Liver (tissue), 8 donors: ENCODE measurements at regions not wholly inside any gene's neighbourhood (a gene's known extent, or its start where the extent isn't known, plus 50 kb on each side); places are given as distances from the start of the nearest gene placed in this dataset.

Experiments
- DNase-seq: peaks from one replicate; pipeline ENCODE4 v3.0.0-alpha.2; 2017; ENCODE audit warnings: low spot score
- H3K27ac ChIP-seq, 2 donors: one replicate each; pipeline ENCODE4 v1.7.0; 2013; ENCODE audit warnings: inconsistent platforms in 2 of 2, low read length in 2 of 2, control low read depth in 1 of 2, low read depth in 1 of 2, mild to moderate bottlenecking in 1 of 2
- H3K27me3 ChIP-seq, 4 donors: one replicate each; pipeline versions ENCODE4 v1.6.1 to v1.7.0; 2013; ENCODE audit warnings: low read length in 3 of 4, inconsistent platforms in 1 of 4, mild to moderate bottlenecking in 1 of 4, moderate library complexity in 1 of 4; ENCODE audit not compliant: control insufficient read depth in 4 of 4, insufficient read depth in 4 of 4
- H3K36me3 ChIP-seq, 4 donors: one replicate each; pipeline versions ENCODE4 v1.6.1 to v1.7.0; 2013; ENCODE audit warnings: low read length in 3 of 4, mild to moderate bottlenecking in 3 of 4, low read depth in 1 of 4, moderate library complexity in 1 of 4; ENCODE audit not compliant: control insufficient read depth in 4 of 4, insufficient read depth in 3 of 4
- H3K4me1 ChIP-seq, 4 donors: one replicate each; pipeline versions ENCODE4 v1.6.1 to v1.7.0; 2013; ENCODE audit warnings: low read length in 3 of 4, mild to moderate bottlenecking in 3 of 4, moderate library complexity in 1 of 4; ENCODE audit not compliant: control insufficient read depth in 4 of 4, insufficient read depth in 4 of 4
- H3K4me3 ChIP-seq, 3 donors: one replicate each; pipeline versions ENCODE4 v1.6.1 to v1.7.0; 2013; ENCODE audit warnings: low read length in 3 of 3, control low read depth in 1 of 3, low read depth in 1 of 3, mild to moderate bottlenecking in 1 of 3
- H3K9ac ChIP-seq, 2 donors: one replicate each; pipeline ENCODE4 v1.7.0; 2013; ENCODE audit warnings: low read length in 2 of 2, mild to moderate bottlenecking in 2 of 2, moderate library complexity in 2 of 2, control low read depth in 1 of 2, low read depth in 1 of 2
- H3K9me3 ChIP-seq, 4 donors: one replicate each; pipeline versions ENCODE4 v1.6.1 to v1.7.0; 2013; ENCODE audit warnings: low read length in 3 of 4; ENCODE audit not compliant: control insufficient read depth in 4 of 4
- EGR1 ChIP-seq, 2 donors: IDR thresholded peaks; 2 replicates each; pipeline ENCODE4 v1.6.1; 2016 to 2018; ENCODE audit warnings: antibody characterized with exemption in 2 of 2, low read depth in 2 of 2
- FOXA1 ChIP-seq: IDR thresholded peaks from 2 replicates; pipeline ENCODE4 v1.6.1; 2016; ENCODE audit warnings: antibody characterized with exemption
- FOXA2 ChIP-seq: IDR thresholded peaks from 2 replicates; pipeline ENCODE4 v1.6.1; 2016; ENCODE audit warnings: antibody characterized with exemption
- GABPA ChIP-seq, 2 donors: IDR thresholded peaks in 1 of 2; conservative IDR thresholded peaks in 1 of 2; 2 replicates each; pipeline ENCODE4 v1.6.1; 2016; ENCODE audit warnings: antibody characterized with exemption in 2 of 2, mild to moderate bottlenecking in 1 of 2, moderate library complexity in 1 of 2
- HNF4A ChIP-seq, 2 donors: conservative IDR thresholded peaks; 2 replicates each; pipeline ENCODE4 v1.6.1; 2016; ENCODE audit warnings: antibody characterized with exemption in 2 of 2, mild to moderate bottlenecking in 2 of 2
- HNF4G ChIP-seq: IDR thresholded peaks from 2 replicates; pipeline ENCODE4 v1.6.1; 2016; ENCODE audit warnings: antibody characterized with exemption
- JUND ChIP-seq, 2 donors: IDR thresholded peaks; 2 replicates each; pipeline ENCODE4 v1.6.1; 2016; ENCODE audit warnings: antibody characterized with exemption in 2 of 2
- NR2F2 ChIP-seq: IDR thresholded peaks from 2 replicates; pipeline ENCODE4 v1.6.1; 2016; ENCODE audit warnings: antibody characterized with exemption
- RAD21 ChIP-seq, 2 donors: IDR thresholded peaks; 2 replicates each; pipeline ENCODE4 v1.6.1; 2016; ENCODE audit warnings: antibody characterized with exemption in 2 of 2, mild to moderate bottlenecking in 2 of 2
- RXRA ChIP-seq, 2 donors: IDR thresholded peaks; 2 replicates each; pipeline ENCODE4 v1.6.1; 2017 to 2018; ENCODE audit warnings: antibody characterized with exemption in 2 of 2, mild to moderate bottlenecking in 1 of 2
- SP1 ChIP-seq: IDR thresholded peaks from 2 replicates; pipeline ENCODE4 v1.6.1; 2018; ENCODE audit warnings: antibody characterized with exemption, mild to moderate bottlenecking
- TAF1 ChIP-seq: conservative IDR thresholded peaks from 2 replicates; pipeline ENCODE4 v1.6.1; 2016; ENCODE audit warnings: antibody characterized with exemption, mild to moderate bottlenecking
- YY1 ChIP-seq: IDR thresholded peaks from 2 replicates; pipeline ENCODE4 v1.6.1; 2016; ENCODE audit warnings: antibody characterized with exemption, mild to moderate bottlenecking
- WGBS: extraction: QIAGEN DNeasy Blood & Tissue Kit; methylation state at CpG from one replicate; pipeline ENCODE4 v1.1.7; 2013; 5-methylcytosine and 5-hydroxymethylcytosine counted together
- TF ChIP-seq, protein P1 (sequence below): IDR thresholded peaks from 2 replicates; pipeline ENCODE4 v1.6.1; 2016; ENCODE audit warnings: antibody characterized with exemption
- TF ChIP-seq, protein P2 (sequence below): fragments of 150-350 bp; IDR thresholded peaks from 2 replicates; pipeline ENCODE4 v1.5.1; 2017; ENCODE audit warnings: improper control_type of control experiment, low read depth, low read length; ENCODE audit not compliant: missing input control
- TF ChIP-seq, protein P3 (sequence below): IDR thresholded peaks from 2 replicates; pipeline ENCODE4 v1.6.1; 2016; ENCODE audit warnings: antibody characterized with exemption, mild to moderate bottlenecking
- TF ChIP-seq, protein P4 (sequence below): IDR thresholded peaks from 2 replicates; pipeline ENCODE4 v1.6.1; 2016; ENCODE audit warnings: antibody characterized with exemption
- TF ChIP-seq, protein P5 (sequence below): IDR thresholded peaks from 2 replicates; pipeline ENCODE4 v1.6.1; 2016; ENCODE audit warnings: antibody characterized with exemption
- donor health status: healthy.
- donor health status: healthy.
- donor health status: healthy.
- donor health status: healthy.
- donor health status: healthy.

DNA sequence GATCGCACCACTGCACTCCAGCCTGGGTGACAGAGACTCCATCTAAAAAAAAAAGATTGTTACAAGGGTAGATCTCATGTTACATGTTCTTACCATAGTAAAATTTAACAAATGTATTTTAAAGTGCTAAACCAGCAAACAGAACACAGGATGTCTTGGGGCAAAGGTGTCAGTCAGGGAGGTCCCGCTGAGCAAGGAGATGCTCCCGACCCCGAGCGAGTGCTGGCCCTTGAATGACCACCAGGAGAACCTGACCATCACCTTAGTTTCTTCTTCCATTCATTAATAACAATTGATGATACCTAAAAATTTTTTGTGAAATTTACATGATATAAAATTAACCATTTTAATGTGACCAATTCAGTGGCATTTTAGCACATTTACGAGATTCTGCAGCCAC, 241.6 kb upstream of the GPR26 start:
- DNase-seq, result no peak
- TF ChIP-seq HNF4A (conservative IDR thresholded peaks at IDR 0.05) (no peak), FOXA1 (no peak)

DNA sequence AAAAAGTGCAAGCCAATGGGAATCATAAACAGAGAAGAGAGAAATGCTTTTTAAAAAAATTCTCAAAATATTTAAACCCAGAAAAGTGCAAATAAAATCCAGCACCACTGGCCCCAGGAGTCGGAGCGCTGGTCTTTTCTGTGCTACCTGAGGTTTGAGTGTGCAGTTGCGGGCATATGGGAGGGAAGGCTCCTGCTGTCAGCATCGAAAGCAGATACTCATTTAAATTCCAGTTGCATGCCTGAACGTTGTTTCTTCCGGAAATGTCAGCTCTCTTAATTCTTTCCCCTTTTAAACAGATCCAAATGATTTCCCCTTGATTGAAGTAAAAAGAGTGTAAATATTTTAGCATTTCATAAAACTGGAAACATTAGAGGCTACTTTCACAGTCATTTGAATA, 240.5 kb upstream of the GPR26 start:
- Histone ChIP-seq H3K27ac (no peak overlapping the region), H3K36me3 (no peaks in the 10 kb centered on the region), H3K27me3 (peaks cover 0 to 4% (median under 1%) of the 10 kb centered on the region in 4 donors), H3K4me3 (no peak overlapping the region), H3K9me3 (no peaks in the 10 kb centered on the region), H3K9ac (no peak overlapping the region), H3K4me1 (peaks cover 0 to 4% (median 0%) of the 10 kb centered on the region in 4 donors)
- no peak for DNase-seq
- WGBS, result 87% methylated on average over 6 of the region's 6 CpGs
- TF ChIP-seq HNF4A (conservative IDR thresholded peaks at IDR 0.05), result no peak
- no peak for TF ChIP-seq NR2F2
- TF ChIP-seq, protein P1, sequence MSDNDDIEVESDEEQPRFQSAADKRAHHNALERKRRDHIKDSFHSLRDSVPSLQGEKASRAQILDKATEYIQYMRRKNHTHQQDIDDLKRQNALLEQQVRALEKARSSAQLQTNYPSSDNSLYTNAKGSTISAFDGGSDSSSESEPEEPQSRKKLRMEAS, result no peak
- no peak for TF ChIP-seq RAD21 (IDR thresholded peaks at IDR 0.05)
- TF ChIP-seq, protein P2, sequence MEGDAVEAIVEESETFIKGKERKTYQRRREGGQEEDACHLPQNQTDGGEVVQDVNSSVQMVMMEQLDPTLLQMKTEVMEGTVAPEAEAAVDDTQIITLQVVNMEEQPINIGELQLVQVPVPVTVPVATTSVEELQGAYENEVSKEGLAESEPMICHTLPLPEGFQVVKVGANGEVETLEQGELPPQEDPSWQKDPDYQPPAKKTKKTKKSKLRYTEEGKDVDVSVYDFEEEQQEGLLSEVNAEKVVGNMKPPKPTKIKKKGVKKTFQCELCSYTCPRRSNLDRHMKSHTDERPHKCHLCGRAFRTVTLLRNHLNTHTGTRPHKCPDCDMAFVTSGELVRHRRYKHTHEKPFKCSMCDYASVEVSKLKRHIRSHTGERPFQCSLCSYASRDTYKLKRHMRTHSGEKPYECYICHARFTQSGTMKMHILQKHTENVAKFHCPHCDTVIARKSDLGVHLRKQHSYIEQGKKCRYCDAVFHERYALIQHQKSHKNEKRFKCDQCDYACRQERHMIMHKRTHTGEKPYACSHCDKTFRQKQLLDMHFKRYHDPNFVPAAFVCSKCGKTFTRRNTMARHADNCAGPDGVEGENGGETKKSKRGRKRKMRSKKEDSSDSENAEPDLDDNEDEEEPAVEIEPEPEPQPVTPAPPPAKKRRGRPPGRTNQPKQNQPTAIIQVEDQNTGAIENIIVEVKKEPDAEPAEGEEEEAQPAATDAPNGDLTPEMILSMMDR, result no peak
- no peak for TF ChIP-seq SP1
- TF ChIP-seq, protein P3, sequence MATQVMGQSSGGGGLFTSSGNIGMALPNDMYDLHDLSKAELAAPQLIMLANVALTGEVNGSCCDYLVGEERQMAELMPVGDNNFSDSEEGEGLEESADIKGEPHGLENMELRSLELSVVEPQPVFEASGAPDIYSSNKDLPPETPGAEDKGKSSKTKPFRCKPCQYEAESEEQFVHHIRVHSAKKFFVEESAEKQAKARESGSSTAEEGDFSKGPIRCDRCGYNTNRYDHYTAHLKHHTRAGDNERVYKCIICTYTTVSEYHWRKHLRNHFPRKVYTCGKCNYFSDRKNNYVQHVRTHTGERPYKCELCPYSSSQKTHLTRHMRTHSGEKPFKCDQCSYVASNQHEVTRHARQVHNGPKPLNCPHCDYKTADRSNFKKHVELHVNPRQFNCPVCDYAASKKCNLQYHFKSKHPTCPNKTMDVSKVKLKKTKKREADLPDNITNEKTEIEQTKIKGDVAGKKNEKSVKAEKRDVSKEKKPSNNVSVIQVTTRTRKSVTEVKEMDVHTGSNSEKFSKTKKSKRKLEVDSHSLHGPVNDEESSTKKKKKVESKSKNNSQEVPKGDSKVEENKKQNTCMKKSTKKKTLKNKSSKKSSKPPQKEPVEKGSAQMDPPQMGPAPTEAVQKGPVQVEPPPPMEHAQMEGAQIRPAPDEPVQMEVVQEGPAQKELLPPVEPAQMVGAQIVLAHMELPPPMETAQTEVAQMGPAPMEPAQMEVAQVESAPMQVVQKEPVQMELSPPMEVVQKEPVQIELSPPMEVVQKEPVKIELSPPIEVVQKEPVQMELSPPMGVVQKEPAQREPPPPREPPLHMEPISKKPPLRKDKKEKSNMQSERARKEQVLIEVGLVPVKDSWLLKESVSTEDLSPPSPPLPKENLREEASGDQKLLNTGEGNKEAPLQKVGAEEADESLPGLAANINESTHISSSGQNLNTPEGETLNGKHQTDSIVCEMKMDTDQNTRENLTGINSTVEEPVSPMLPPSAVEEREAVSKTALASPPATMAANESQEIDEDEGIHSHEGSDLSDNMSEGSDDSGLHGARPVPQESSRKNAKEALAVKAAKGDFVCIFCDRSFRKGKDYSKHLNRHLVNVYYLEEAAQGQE, result no peak
- no peak for TF ChIP-seq FOXA1
- TF ChIP-seq, protein P4, sequence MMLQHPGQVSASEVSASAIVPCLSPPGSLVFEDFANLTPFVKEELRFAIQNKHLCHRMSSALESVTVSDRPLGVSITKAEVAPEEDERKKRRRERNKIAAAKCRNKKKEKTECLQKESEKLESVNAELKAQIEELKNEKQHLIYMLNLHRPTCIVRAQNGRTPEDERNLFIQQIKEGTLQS, result no peak
- TF ChIP-seq GABPA (IDR thresholded peaks at IDR 0.05 in 1 of 2, conservative IDR thresholded peaks at IDR 0.05 in 1 of 2), result no peak
- TF ChIP-seq RXRA (IDR thresholded peaks at IDR 0.05), result no peak
- no peak for TF ChIP-seq TAF1
- TF ChIP-seq JUND (IDR thresholded peaks at IDR 0.05), result no peak
- TF ChIP-seq EGR1 (IDR thresholded peaks at IDR 0.05; ENCODE audit: low read depth in 2 of 2), result no peak
- TF ChIP-seq FOXA2, result no peak
- TF ChIP-seq YY1, result no peak
- TF ChIP-seq, protein P5, sequence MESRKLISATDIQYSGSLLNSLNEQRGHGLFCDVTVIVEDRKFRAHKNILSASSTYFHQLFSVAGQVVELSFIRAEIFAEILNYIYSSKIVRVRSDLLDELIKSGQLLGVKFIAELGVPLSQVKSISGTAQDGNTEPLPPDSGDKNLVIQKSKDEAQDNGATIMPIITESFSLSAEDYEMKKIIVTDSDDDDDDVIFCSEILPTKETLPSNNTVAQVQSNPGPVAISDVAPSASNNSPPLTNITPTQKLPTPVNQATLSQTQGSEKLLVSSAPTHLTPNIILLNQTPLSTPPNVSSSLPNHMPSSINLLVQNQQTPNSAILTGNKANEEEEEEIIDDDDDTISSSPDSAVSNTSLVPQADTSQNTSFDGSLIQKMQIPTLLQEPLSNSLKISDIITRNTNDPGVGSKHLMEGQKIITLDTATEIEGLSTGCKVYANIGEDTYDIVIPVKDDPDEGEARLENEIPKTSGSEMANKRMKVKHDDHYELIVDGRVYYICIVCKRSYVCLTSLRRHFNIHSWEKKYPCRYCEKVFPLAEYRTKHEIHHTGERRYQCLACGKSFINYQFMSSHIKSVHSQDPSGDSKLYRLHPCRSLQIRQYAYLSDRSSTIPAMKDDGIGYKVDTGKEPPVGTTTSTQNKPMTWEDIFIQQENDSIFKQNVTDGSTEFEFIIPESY, result no peak
- no peak for TF ChIP-seq HNF4G

More for the DNA sequence above, 241.6 kb upstream of the GPR26 start:
- peaks cover 0 to 4% (median 0%) of the 10 kb centered on the region in 4 donors for H3K27me3 ChIP-seq
- H3K36me3 ChIP-seq, result no peaks in the 10 kb centered on the region
- 85% methylated on average over 6 of the region's 6 CpGs for WGBS
- peaks cover 0 to 4% (median 0%) of the 10 kb centered on the region in 4 donors for H3K4me1 ChIP-seq
- no peaks in the 10 kb centered on the region for H3K9me3 ChIP-seq
- no peak overlapping the region for H3K4me3 ChIP-seq
- H3K9ac ChIP-seq, result no peak overlapping the region
- H3K27ac ChIP-seq, result no peak overlapping the region
